Choroid plexus epithelial cell (primary cell): ENCODE measurements at regions not wholly inside any gene's neighbourhood (a gene's known extent, or its start where the extent isn't known, plus 50 kb on each side); places are given as distances from the start of the nearest gene placed in this dataset.

Source experiments
- DNase-seq: peaks from one replicate; pipeline ENCODE4 v3.0.0-alpha.2; 2010; ENCODE audit warnings: low read depth
- H3K4me3 ChIP-seq: 2 replicates; pipeline ENCODE4 v1.5.1; 2011; ENCODE audit warnings: low read depth, mild to moderate bottlenecking, control low read depth, low read length, moderate library complexity
- TF ChIP-seq, protein P1 (sequence below): conservative IDR thresholded peaks from 2 replicates; pipeline ENCODE4 v1.5.1; 2011; ENCODE audit warnings: low read depth, mild to moderate bottlenecking, control low read depth, inconsistent platforms, low read length, moderate library complexity

- no peak for DNase-seq
- H3K4me3 ChIP-seq = no peak overlapping the region
- TF ChIP-seq, protein P1, sequence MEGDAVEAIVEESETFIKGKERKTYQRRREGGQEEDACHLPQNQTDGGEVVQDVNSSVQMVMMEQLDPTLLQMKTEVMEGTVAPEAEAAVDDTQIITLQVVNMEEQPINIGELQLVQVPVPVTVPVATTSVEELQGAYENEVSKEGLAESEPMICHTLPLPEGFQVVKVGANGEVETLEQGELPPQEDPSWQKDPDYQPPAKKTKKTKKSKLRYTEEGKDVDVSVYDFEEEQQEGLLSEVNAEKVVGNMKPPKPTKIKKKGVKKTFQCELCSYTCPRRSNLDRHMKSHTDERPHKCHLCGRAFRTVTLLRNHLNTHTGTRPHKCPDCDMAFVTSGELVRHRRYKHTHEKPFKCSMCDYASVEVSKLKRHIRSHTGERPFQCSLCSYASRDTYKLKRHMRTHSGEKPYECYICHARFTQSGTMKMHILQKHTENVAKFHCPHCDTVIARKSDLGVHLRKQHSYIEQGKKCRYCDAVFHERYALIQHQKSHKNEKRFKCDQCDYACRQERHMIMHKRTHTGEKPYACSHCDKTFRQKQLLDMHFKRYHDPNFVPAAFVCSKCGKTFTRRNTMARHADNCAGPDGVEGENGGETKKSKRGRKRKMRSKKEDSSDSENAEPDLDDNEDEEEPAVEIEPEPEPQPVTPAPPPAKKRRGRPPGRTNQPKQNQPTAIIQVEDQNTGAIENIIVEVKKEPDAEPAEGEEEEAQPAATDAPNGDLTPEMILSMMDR = no peak
Observed at GRCh38 chr4:84164201-84164600, 334.9 kb downstream of the NKX6-1 start.

DNA sequence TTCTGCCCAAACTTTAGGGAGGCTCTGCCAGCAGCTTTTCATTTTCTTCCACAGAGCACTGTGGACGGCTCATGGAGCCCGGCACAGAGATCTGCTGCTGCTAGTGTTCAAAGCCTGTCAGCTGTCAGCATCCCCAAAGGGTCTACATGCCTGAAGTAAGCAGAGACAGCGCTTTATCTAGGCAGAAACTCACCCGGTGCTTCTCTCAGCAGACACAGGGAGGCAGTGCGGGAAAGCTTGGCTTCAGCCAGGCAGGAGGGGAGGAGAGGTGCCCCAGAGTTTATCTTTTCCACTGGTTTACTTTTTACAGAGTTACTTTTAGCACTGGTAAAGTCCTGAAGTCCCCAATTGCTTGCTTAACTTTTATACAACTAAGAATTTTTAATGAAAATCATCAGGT is 339.3 kb downstream of the NKX6-1 start:
- TF ChIP-seq, protein P1 = peak; percentile 24
- peak; percentile 1 for DNase-seq
- no peak overlapping the region for H3K4me3 ChIP-seq

DNA sequence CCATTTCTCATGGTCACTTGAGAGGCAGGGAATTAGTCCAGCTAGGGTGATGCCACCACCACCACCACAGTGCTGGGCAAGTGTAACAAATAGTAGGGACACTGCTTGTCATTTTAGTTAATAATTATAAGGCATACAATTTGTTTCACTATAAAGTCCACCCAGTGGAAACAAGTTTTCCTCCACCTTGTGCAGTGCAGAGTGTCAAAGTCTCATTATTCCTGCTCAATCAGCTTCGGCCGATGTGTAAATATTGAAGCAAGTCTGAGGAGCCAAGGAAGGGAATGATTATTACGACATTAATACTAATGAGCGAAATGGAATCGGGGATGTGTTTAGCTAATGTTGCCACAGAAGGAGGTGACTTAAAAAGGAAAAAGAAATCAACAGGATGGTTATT is 340.4 kb downstream of the NKX6-1 start:
- no peak for DNase-seq
- no peak overlapping the region for H3K4me3 ChIP-seq
- TF ChIP-seq, protein P1 = no peak

- H3K4me3 ChIP-seq = no peak overlapping the region
- TF ChIP-seq, protein P1 = no peak
- no peak for DNase-seq
Observed at GRCh38 chr4:84151574-84151973, 347.5 kb downstream of the NKX6-1 start.

DNA sequence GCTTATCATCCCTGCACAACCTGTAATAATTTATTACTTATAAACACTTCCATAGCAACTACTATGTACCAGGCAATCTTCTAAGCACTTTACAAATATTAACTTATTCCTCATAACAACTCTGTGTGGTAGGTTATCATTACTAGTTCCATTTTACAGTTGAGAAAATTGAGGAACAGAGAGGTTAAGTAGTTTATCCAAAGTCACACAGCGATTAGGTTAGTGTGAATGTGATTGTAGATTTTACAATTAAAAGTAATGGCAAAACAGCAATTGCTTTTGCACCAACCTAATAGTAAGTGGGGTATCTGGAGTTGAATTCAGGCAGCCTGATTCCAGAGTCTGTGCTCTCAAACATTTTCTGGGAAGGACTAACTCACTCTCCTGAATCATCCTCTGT is 348.9 kb downstream of the NKX6-1 start:
- TF ChIP-seq, protein P1 = no peak
- no peak for DNase-seq

DNA sequence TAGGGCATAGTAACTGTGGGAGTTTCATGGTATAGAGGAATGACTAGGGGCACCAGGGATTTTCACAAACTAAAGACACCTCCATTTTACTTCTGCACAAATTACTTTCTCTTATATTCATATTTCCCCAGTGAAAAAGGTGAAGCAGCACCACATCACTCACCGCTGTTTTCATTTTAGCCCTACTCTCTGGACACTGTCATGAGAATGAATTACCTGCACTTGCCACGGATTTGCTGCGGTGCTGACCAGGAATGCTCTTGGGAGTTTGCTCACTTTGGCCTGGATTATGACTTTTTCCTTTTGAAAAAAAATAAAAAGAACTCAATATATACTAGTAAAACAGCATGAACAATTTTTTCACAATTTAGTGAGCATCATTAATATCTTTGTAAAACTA is 351.3 kb downstream of the NKX6-1 start:
- no peak overlapping the region for H3K4me3 ChIP-seq
- TF ChIP-seq, protein P1 = no peak
- no peak for DNase-seq

More for the DNA sequence above, 348.9 kb downstream of the NKX6-1 start:
- no peak overlapping the region for H3K4me3 ChIP-seq

GRCh38 chr4:84146300-84146959 is 352.7 kb downstream of the NKX6-1 start:
- TF ChIP-seq, protein P1 = no peak
- no peak overlapping the region for H3K4me3 ChIP-seq
- DNase-seq = no peak
